HG03066 (cell line): ENCODE measurements at regions not wholly inside any gene's neighbourhood (a gene's known extent, or its start where the extent isn't known, plus 50 kb on each side); places are given as distances from the start of the nearest gene placed in this dataset.
A peak's percentile ranks its signal among the peaks of the same experiment; 100 is the strongest.

Experiments used
- ATAC-seq: cut with Tn5 transposase; IDR thresholded peaks from one replicate; pipeline ENCODE4 v1.9.1; 2021; ENCODE audit warnings: low read depth; ENCODE audit not compliant: unreplicated experiment

DNA sequence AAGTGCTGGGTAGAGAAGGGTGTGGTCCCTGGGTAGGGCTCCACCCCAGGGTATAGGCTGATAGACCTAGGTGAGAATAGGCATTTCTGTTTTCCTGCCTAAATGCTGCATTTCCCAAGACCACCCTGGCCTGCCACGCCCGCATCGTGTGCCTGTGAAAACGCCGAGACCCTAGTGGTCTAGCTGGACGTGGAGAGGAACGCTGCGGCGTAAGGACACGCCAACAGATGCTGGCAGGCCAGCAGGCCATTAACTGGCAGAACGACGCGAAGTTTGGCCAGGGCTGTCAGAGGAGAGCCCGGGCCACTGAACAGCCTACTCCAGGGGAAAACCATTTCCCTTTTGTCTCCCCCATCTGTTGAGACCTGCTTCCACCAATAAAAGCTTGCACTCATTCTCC lies 373.2 kb upstream of the FIGN start:
- no peak for ATAC-seq

- ATAC-seq = no peak
These were observed 367.5 kb upstream of the FIGN start for GRCh38 chr2:164103271-164103670.

DNA sequence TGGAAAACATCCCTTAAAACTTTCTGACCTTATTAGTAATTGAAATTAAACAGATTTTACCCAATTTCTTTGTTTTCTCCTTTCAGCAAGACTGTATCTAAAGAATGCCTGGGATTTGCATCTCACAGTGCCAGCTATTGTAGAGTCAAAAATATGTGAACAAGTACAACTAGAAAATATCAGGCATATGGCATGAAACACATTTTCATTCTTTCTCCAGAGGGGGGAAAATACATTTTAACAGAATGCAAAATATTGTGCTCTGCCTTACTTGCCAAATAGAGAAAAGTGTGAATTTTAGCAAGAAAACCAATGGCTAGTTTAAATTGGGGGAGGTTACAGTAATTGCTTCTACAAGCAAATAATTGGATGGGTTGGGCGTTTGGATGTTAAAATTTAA lies 366.6 kb upstream of the FIGN start:
- no peak for ATAC-seq

- ATAC-seq = no peak
These were observed 355.9 kb upstream of the FIGN start for GRCh38 chr2:164091673-164092072.

GRCh38 chr2:164090533-164090932 lies 354.7 kb upstream of the FIGN start:
- no peak for ATAC-seq

GRCh38 chr2:164084066-164084465 lies 348.3 kb upstream of the FIGN start:
- ATAC-seq = no peak

DNA sequence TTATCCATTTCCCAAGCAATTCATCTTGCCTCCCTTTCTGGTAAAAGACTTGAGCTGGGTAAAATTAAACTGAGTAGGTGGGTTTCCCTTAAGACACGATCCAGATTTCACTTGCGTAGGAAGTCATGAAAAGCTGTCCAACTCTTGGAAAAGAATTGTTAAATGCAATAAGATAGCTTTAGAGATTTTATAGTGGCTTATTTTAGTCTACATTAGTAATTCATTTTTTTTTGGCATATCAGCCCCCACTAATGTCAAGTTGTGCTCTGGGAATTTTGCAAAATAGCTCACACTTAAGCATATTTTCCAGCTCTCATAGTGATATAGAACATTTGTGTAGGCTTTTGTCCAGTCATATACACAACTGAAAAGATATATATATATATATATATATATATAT lies 344.7 kb upstream of the FIGN start:
- ATAC-seq = no peak

- no peak for ATAC-seq
These were observed 343.4 kb upstream of the FIGN start for GRCh38 chr2:164079258-164079657.

- no peak for ATAC-seq
These were observed 342.6 kb upstream of the FIGN start for GRCh38 chr2:164078421-164078820.

DNA sequence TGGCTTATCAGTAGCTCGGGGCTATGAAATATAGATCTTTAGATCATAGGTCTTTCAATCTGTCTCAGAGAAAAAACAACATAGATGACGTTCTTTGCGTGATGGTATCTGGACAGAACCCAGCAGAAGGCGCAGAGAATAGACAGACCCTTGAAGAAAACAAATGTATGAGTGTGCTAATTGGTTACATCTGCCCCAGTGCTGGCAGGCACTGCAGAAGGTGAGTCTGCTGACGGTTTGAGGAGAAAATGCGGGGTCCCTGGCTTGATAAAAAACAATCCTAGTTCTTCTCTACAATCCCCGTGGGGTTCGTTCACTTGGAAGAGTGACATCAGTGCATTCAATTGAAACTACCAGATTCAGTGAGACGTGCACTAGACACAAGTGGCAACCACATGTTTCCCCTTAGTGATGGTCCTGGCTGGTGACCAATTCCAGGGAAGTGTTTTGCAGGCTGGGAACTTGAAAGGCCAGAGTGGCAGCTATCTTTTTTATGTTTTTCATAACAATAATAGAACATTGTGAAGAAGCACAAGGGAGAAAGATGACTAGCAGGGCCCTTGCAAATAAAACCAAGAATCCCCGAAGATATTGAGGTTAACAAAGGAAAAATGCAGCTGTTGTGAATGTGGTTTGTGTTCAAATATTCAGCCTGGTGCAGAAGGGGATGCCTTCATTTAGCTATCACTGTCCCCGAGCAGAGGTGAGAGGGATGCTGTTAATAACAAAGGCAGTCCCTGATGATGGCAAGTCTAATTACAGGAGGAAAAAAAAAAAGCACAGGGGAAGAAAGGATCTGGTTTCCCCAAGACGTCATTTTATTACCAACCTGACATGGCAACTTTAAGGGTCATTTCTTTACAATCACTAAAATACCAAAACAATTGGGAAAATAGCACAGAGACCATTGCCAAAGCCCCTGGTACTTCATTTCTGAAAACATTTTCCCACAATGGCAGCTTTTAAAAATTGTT lies 337.6 kb upstream of the FIGN start:
- no peak for ATAC-seq

- ATAC-seq = no peak
These were observed 333.7 kb upstream of the FIGN start for GRCh38 chr2:164069540-164069939.

DNA sequence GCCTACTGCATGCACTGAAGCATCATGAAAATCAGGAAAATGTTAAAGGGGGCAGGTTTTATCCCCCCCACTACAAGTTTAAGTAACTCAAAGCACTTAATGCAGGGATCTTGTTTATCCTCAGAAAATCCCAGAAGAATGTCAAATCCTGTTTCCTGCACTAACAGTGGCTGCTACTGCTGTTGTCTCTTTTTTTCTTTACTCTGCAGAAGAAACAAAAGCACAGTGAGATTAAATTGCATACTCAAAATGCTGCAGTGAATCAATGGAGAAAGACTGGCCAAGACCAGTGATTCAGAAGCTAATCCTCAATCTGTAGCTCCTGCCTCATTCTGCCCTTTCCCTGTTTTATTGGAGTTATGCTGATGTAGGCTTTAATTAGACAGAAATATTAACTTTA lies 332.3 kb upstream of the FIGN start:
- ATAC-seq = no peak

- ATAC-seq = no peak
These were observed 330.3 kb upstream of the FIGN start for GRCh38 chr2:164066095-164066494.

- no peak for ATAC-seq
These were observed 329.2 kb upstream of the FIGN start for GRCh38 chr2:164065038-164065437.

GRCh38 chr2:164061129-164061746 lies 325.4 kb upstream of the FIGN start:
- ATAC-seq = peak; percentile 78

- no peak for ATAC-seq
These were observed 324.2 kb upstream of the FIGN start for GRCh38 chr2:164060031-164060430.

- ATAC-seq = no peak
These were observed 319.8 kb upstream of the FIGN start for GRCh38 chr2:164055623-164056022.

GRCh38 chr2:164054651-164055050 lies 318.8 kb upstream of the FIGN start:
- no peak for ATAC-seq

GRCh38 chr2:164053021-164053420 lies 317.2 kb upstream of the FIGN start:
- ATAC-seq = no peak

DNA sequence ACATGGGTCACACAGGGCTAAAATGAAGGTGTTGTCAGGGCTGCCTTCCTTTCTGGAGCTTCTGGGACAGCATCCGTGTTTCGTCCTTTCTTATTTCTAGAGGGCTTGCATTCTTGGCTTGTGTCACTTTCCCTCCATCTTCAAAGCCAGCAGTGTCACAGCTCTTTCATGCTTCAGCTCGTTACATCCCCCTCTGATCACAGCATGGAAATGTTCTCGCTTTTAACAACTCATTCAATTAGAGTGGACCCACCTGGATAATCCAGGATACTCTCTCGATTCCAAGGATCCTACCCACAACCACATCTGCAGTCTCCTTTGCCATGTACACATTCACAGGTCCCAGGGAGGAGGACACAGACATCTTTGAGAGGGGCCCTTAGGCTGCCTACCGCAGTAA lies 316.2 kb upstream of the FIGN start:
- ATAC-seq = no peak

DNA sequence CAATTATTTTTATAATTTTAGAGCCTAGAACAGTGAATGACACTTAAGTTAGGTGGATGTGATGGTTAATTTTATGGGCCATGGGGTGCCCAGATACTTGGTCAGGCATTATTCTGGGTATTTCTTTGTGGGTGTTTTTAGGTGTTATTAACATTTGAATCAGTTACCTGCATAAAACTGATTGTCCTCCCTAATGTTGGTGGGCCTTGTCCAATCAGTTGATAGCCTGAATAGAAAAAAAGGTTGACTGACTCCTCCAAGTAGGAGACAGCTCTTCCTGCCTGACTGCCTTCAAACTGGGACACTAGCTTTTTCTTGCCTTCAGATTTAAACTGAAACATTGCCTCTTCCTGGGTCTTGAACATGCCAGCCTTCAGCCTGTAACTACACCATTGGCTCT lies 312.9 kb upstream of the FIGN start:
- ATAC-seq = no peak

DNA sequence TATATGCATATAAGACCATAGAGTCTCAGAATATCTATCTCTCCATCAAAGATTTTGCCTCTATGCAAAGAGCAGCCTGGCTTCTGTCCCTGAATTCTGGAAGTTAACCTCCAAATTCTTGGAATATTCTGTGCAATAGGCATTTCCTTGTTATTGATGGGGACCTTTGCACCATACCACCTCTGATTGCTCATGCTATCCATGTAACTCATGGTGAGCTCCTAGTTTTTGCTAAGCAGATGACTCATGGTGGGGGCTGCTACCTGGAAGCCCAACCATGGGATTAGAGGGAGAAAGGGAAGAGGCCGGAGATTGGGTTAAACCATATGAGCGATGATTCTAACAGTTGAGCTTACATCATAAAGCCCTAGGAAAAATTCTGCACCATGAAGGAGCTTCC lies 310.2 kb upstream of the FIGN start:
- ATAC-seq = no peak
